Prostate gland (tissue), 2 donors: ENCODE measurements at regions not wholly inside any gene's neighbourhood (a gene's known extent, or its start where the extent isn't known, plus 50 kb on each side); places are given as distances from the start of the nearest gene placed in this dataset.
"Not testable (repeated sequence)": the region's sequence is repeated elsewhere in the genome, so short reads cannot be mapped to it uniquely, and the experiment has no call there.

Experiments
- DNase-seq: peaks from one replicate; pipeline ENCODE4 v3.0.0-alpha.2; 2019; ENCODE audit warnings: low spot score
- H3K27ac ChIP-seq, 2 donors: fragments of 200-600 bp; sonication (generic); 2 replicates each; pipeline ENCODE4 v1.5.1; 2017 to 2019
- H3K27me3 ChIP-seq: fragments of 200-600 bp; sonication (generic); replicated peaks from 2 replicates; pipeline ENCODE4 v1.5.1; 2019; ENCODE audit not compliant: insufficient read depth
- H3K36me3 ChIP-seq, 2 donors: fragments of 200-600 bp; sonication (generic); 1 replicate in 1 of 2; 2 replicates in 1 of 2; pipeline versions ENCODE4 v1.5.1 to v1.8.1; 2017 to 2019
- H3K4me1 ChIP-seq: fragments of 200-600 bp; sonication (generic); replicated peaks from 2 replicates; pipeline ENCODE4 v1.5.1; 2019
- H3K4me3 ChIP-seq, 2 donors: fragments of 200-600 bp; sonication (generic); 2 replicates each; pipeline ENCODE4 v1.5.1; 2017 to 2019
- H3K9me3 ChIP-seq: fragments of 200-600 bp; sonication (generic); 2 replicates; pipeline ENCODE4 v1.5.1; 2017
- WGBS: methylation state at CpG from one replicate; pipeline ENCODE4 v1.1.5; 2018; 5-methylcytosine and 5-hydroxymethylcytosine counted together
- intact Hi-C: fragments of 100-400 bp; cut with DNase I; formaldehyde crosslinking; loops from one replicate; pipeline ENCODE4 v1.14.2; 2022

DNA sequence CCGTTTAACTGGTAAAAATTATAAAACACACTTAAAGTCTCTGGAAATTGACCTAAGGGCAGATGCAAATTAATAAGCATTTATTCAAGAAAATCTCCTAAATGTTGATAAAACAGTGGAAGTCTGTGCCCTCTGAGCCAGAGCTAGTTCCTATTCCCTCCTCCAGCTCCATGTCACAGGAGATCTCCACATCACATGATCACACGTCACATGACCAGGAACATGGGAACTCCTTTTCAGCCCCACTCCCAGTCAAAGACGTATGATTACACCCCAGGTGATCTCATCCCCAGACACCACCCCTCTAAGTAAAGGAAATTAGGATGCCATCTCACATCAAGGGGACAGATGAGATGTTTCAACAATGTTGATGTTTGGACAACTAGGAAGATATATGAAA is 237.7 kb upstream of the FRG1 start:
- H3K27ac ChIP-seq, H3K4me3 ChIP-seq, H3K27me3 ChIP-seq, DNase-seq, intact Hi-C loops, H3K36me3 ChIP-seq, H3K4me1 ChIP-seq, H3K9me3 ChIP-seq: not testable (repeated sequence)
- WGBS = 82% methylated on average over 2 of the region's 3 CpGs

DNA sequence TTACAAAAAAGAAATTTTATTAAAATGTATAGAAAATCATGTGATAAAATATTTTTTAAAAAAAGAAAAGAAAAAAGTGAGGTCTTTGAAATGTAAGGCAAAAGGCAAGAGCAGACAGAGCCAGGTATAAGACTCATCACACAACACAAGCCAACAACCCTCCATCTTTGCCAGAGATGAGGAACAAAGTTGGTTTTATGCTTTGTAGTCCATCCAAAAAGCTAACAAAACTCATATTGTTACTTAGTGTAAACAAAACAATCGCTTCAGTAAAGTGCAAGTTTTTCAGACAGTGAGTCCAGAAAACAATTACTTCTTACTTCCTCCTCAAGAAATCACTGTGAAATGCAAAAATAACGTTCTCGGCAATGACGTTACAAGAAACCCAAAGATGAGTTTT is 233.9 kb upstream of the FRG1 start:
- H3K27me3 ChIP-seq, intact Hi-C loops, H3K9me3 ChIP-seq, DNase-seq, H3K36me3 ChIP-seq, H3K4me3 ChIP-seq, H3K27ac ChIP-seq, H3K4me1 ChIP-seq: not testable (repeated sequence)
- 45% methylated on average over 4 of the region's 4 CpGs for WGBS

DNA sequence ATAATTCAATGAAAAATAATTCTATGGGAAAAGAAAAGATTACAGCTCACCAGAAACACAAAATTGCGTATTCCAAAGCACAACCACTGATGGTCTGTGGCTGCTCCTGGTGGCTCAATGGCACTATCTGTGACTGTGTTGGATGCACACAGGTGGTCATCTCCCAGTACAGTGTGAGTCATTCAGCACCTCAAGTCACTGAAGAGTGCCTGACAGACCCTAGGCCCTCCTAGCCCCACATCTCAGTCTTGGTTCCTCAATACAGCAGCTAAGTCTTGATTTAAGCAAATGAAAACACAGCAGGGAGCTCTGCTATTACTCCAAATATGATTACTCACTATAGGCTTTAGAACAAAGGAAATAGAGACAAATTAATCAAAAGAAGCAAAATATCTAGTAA is 233.4 kb upstream of the FRG1 start:
- H3K27ac ChIP-seq, H3K4me1 ChIP-seq, H3K27me3 ChIP-seq, DNase-seq, H3K9me3 ChIP-seq, H3K4me3 ChIP-seq, H3K36me3 ChIP-seq, intact Hi-C loops: not testable (repeated sequence)
- WGBS = 96% methylated on average over 1 of the region's 1 CpG

DNA sequence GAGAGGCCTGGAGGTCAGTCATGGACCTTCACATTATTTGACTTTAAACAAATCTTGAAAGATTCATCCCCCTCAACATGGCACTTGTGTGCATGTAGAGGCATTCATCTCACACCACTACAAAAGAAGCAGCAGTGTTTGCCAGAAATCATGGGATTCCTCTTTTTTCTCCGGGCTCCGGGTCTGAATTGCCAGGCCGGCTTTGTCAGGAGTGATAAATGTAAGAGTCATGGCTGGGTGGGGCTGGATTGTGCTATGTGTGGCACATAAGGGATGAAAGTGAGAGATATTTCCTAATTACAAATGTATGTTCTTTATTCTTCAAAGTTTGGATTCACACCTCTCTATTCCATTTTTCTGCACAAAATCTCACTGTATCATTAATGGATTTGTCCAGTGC is 228.7 kb upstream of the FRG1 start:
- H3K27me3 ChIP-seq, H3K27ac ChIP-seq, H3K4me3 ChIP-seq, H3K36me3 ChIP-seq, H3K9me3 ChIP-seq, intact Hi-C loops, H3K4me1 ChIP-seq, DNase-seq: not testable (repeated sequence)
- WGBS = 72% methylated on average over 3 of the region's 3 CpGs

DNA sequence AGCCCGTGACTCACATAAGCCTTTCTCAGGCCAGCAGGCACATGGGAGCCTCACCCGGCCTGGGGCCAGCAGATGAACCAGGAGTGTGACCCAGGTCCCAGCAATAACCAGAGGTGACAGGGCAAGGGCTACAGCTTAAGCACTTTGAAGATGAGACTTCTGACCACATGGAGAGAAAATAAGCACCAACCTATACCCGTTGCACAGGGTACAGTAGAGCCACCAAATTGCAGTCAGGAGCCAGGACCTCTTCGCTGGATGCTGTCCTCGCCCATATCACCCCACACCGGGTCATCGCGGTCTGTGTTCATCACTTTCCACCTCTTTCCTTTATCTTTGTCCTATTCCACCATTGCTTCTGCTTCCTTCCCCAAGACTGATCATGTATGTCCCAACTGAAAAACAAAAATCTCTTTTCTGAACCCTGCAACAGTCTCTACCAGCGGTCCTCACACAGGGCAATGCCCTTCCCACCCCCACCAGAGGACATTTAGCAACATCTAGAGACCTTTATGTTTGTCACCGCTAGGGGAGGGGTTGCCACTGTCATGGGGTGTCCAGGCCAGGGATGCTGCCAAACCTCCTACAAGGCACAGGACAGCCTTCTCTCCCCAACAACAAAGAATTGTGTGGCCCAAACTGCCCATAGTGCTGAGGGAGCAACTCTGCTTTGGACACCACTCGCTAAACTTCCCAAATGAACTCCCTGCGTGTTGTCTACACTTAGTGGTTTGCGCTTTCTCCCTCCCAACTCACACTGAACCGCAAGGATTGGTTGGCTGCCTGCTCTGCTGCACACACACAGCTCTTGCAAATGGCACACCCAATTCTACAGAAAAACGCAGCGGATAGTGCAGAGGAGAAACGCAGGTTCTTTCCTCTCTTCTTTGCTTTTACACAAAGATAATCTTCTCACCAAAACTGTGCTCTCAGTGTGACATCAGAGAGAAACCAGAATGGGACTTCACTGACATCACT is 219.4 kb upstream of the FRG1 start:
- H3K4me3 ChIP-seq, H3K27ac ChIP-seq: not testable (repeated sequence)
- 94% methylated on average over 17 of the region's 17 CpGs for WGBS

DNA sequence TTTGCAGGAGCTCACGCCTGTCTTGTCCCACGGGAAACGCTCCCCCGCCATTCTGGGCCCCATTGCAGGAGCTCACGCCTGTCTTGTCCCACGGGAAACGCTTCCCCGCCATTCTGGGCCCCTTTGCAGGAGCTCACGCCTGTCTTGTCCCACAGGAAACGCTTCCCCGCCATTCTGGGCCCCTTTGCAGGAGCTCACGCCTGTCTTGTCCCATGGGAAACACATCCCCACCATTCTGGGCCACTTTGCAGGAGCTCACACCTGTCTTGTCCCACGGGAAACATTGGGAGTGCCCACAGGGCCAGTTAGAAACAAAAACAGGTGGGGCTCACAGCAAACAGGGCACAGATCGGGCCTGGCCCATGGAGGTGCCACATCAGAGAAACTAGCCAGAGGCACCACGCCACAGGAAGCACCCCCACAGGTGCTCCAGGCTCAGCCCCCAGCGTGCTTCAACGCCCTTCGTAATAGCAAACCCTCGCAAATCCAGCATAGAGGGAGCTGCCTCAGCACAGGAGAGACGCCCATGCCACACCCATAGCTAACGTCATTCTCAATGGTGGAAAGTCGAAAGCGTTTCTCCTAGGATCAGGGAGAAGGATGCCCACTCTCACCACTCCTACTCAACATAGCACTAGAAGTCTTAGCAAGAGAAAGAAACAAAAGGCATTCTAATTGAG is 218.2 kb upstream of the FRG1 start:
- H3K9me3 ChIP-seq, H3K27me3 ChIP-seq, H3K36me3 ChIP-seq, H3K4me1 ChIP-seq, H3K27ac ChIP-seq, intact Hi-C loops, H3K4me3 ChIP-seq, DNase-seq: not testable (repeated sequence)
- 75% methylated on average over 16 of the region's 23 CpGs for WGBS

More for the DNA sequence above, 219.4 kb upstream of the FRG1 start:
- H3K9me3 ChIP-seq, intact Hi-C loops, H3K27me3 ChIP-seq, H3K4me1 ChIP-seq, DNase-seq, H3K36me3 ChIP-seq: not testable (repeated sequence)

DNA sequence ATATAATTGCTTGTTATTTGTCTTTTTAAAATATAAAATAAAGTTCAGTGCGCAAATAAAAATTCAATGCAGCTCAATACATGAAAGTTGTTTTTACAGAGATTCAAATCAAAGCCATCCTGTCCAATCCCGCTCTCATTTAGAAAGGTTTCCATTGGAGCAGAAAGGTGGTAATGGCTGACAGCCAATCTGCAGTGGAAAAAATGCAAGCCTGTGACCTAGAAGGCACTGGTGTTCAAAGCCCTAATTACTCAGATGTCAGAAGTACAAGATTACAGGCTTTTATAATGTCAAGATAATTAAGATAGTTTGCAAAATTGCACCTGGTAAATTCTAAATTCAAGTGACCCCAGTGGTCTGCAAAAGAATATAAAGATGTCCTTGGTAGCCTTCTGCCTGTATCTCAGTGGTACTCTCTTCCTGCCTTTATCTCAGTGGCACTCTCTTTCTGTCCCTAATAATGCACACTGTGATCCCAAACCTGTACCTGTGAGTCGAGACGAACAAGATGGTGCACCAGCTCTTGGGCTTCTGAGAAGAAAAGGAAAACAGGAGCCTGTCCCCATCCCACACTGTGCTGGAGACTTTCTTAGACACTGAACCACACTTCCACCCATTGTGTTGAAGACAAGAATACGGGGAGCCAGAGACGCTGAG is 212.6 kb upstream of the FRG1 start:
- DNase-seq, H3K4me3 ChIP-seq, H3K36me3 ChIP-seq, H3K4me1 ChIP-seq, H3K9me3 ChIP-seq, H3K27me3 ChIP-seq, intact Hi-C loops, H3K27ac ChIP-seq: not testable (repeated sequence)
- WGBS = 51% methylated on average over 3 of the region's 6 CpGs

DNA sequence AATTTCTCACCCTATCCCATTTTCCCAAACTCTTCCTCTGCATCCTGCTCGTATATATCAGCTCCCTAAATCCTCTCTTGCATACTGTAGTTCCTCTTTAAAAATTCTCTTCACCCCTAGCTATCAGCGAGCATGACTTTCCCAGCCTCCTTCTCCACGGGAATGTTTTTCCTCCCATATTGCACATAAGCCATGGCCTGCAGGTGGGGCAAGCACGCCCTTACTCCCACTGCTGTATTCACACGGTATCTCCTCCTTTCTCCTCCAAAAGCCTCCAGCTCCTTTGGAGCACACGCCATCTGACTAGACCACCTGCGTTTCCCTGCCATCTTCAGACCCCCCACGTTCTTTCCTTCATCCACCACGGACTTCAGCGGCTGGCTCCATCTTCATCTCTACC is 208.7 kb upstream of the FRG1 start:
- H3K9me3 ChIP-seq, H3K4me3 ChIP-seq, H3K36me3 ChIP-seq, intact Hi-C loops, DNase-seq, H3K4me1 ChIP-seq, H3K27ac ChIP-seq, H3K27me3 ChIP-seq: not testable (repeated sequence)
- WGBS = 83% methylated on average over 10 of the region's 10 CpGs

GRCh38 chr4:189733507-189733906 is 207.2 kb upstream of the FRG1 start:
- H3K9me3 ChIP-seq, intact Hi-C loops, H3K27ac ChIP-seq, H3K4me3 ChIP-seq, H3K36me3 ChIP-seq, H3K27me3 ChIP-seq, DNase-seq, H3K4me1 ChIP-seq: not testable (repeated sequence)
- WGBS = 86% methylated on average over 5 of the region's 5 CpGs

DNA sequence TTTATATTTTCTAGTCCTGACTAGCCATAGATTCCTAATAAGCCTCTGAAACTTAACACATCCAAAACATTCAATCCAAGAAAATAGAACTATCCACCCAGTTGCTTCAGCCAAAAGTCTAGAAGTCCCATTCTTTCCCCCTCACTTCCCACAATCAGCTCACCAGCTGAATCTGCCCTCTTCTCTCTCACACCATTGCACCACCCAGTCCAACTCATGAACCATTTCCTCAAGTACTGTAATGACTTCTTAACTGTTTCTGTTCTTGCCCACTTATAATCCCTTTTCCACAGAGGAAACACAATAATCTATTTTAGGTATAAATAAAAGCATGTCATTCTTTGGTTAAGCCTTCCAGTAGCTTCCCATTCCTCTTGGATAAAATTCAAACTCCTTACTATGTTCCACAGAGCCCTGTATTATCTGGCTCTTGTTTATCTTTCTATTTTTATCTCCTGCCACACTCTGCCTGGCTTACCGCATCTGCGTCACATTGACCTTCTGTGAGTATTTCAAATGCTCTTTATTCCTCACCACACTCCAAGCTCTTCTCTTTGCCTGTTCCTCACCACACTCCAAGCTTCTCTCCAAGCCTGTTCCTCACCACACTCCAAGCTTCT is 205.9 kb upstream of the FRG1 start:
- DNase-seq, H3K36me3 ChIP-seq, H3K4me3 ChIP-seq, H3K27ac ChIP-seq, H3K27me3 ChIP-seq, intact Hi-C loops, H3K9me3 ChIP-seq, H3K4me1 ChIP-seq: not testable (repeated sequence)
- 44% methylated on average over 2 of the region's 2 CpGs for WGBS

- 97% methylated on average over 4 of the region's 4 CpGs for WGBS
- H3K36me3 ChIP-seq, H3K27me3 ChIP-seq, H3K4me3 ChIP-seq, DNase-seq, intact Hi-C loops, H3K4me1 ChIP-seq, H3K27ac ChIP-seq, H3K9me3 ChIP-seq: not testable (repeated sequence)
Measured at GRCh38 chr4:189736656-189737055, 204.0 kb upstream of the FRG1 start.

- H3K27ac ChIP-seq, H3K36me3 ChIP-seq, intact Hi-C loops, H3K9me3 ChIP-seq, DNase-seq, H3K27me3 ChIP-seq, H3K4me1 ChIP-seq, H3K4me3 ChIP-seq: not testable (repeated sequence)
- WGBS = 54% methylated on average over 7 of the region's 7 CpGs
Measured at GRCh38 chr4:189740118-189740517, 200.6 kb upstream of the FRG1 start.
